ENCODE measurements at regions not wholly inside any gene's neighbourhood (a gene's known extent, or its start where the extent isn't known, plus 50 kb on each side); places are given as distances from the start of the nearest gene placed in this dataset.

DNA sequence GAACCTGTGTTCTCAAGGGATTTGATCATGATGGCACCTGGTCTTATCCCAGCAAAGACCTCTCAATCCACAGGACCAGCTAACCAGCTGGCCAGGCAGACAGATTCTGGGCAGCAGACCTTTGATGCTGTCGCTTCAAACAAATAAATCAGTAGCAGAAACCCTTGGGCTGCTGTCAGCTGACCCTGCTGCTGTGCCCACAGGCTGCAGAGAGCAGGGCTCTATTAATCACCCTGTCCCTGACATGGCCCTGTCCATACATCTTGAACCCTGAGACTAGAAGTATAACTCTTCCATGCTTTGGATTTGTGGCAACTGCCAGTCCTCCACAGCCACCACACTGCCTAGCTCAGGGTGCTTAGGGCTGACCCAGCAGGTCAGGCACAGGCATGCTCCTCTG lies 244.1 kb upstream of the PODXL start:
- POLR2A ChIA-PET: no interaction called here
- no peaks in the 10 kb centered on the region for H3K9me1 ChIP-seq (ENCODE audit: control insufficient read depth, insufficient read depth, low read length)
- no peak overlapping the region for H3K4me3 ChIP-seq
- 0% methylated on average over 1 of the region's 1 CpG for WGBS (ENCODE audit: insufficient coverage, low coverage, missing lambda C conversion rate)
- ATAC-seq: no peak
- no TSS peak for BruUV-seq (replicated peaks)
- in situ Hi-C loops (cut with MboI) (no loop called here), intact Hi-C loops (cut with micrococcal nuclease) (no loop called here)
- H3K9ac ChIP-seq (ENCODE audit: insufficient read depth in 1 of 2, low read depth in 2 of 2, low read length in 2 of 2): no peak overlapping the region
- no peak overlapping the region for H2AFZ ChIP-seq (ENCODE audit: low read depth, low read length)
- no peaks in the 10 kb centered on the region for H3K9me3 ChIP-seq (replicated peaks; ENCODE audit: control insufficient read depth, insufficient read depth, low read depth, low read length)
- TF ChIP-seq BCL6 (CRISPR knock-in tag; IDR thresholded peaks at IDR 0.05): no peak
- TF ChIP-seq, protein P1, sequence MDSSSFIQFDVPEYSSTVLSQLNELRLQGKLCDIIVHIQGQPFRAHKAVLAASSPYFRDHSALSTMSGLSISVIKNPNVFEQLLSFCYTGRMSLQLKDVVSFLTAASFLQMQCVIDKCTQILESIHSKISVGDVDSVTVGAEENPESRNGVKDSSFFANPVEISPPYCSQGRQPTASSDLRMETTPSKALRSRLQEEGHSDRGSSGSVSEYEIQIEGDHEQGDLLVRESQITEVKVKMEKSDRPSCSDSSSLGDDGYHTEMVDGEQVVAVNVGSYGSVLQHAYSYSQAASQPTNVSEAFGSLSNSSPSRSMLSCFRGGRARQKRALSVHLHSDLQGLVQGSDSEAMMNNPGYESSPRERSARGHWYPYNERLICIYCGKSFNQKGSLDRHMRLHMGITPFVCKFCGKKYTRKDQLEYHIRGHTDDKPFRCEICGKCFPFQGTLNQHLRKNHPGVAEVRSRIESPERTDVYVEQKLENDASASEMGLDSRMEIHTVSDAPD (CRISPR knock-in tag; IDR thresholded peaks at IDR 0.05): no peak
- TF ChIP-seq ZBTB8A (IDR thresholded peaks at IDR 0.05; ENCODE audit: partially characterized antibody): no peak
- no peak for TF ChIP-seq ESRRB (CRISPR knock-in tag; IDR thresholded peaks at IDR 0.05; ENCODE audit: borderline replicate concordance)
- no peak for DNase-seq (ENCODE audit: extremely low read depth in 1 of 4, low spot score in 3 of 4)
- H3K4me1 ChIP-seq (replicated peaks in 1 of 2; ENCODE audit: control insufficient read depth in 2 of 2, insufficient read depth in 2 of 2, low read length in 2 of 2): no peaks in the 10 kb centered on the region
- no peak overlapping the region for H3K27ac ChIP-seq (ENCODE audit: extremely low read depth, low read depth, low read length)
- no peaks in the 10 kb centered on the region for H3K36me3 ChIP-seq (ENCODE audit: control insufficient read depth, insufficient read depth, low read length)
- peaks cover 0 to 14% of the 10 kb centered on the region in 2 experiments; a peak in 2 of 5 replicates for H3K27me3 ChIP-seq (ENCODE audit: control insufficient read depth in 2 of 2, insufficient read depth in 2 of 2, low read length in 2 of 2)
- no peaks in the 10 kb centered on the region for H4K20me1 ChIP-seq (replicated peaks; ENCODE audit: control insufficient read depth, insufficient read depth, low read length)
- CTCF ChIA-PET (ENCODE audit: low intra/inter-chr PET ratio): no interaction called here
- no peak for FAIRE-seq
- H3K4me2 ChIP-seq (ENCODE audit: insufficient read depth, low read length): no peak overlapping the region
- no peaks in the 10 kb centered on the region for H3K79me2 ChIP-seq (ENCODE audit: control insufficient read depth, insufficient read depth, low read length)

DNA sequence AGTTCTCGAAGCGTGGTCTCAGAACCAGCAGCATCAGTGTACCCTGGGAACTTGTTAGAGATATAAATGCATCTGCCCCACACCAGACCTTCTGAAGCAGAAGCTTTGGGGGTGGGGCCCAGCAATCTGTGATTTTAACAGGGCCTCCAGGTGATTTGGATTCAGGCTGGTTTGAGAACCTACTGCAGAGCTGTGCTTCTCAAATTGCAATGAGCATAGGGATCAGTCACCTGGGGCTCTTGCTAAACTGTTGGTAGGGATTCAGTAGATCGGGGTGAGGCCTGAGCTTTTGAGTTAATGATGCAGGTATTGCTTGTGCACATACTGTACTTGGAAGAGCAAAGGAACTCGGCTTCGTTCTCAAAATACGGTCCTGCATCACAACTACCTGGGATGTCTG lies 243.6 kb upstream of the PODXL start:
- ATAC-seq: no peak
- Histone ChIP-seq H3K27ac (ENCODE audit: extremely low read depth, low read depth, low read length) (no peak overlapping the region), H3K4me1 (replicated peaks in 1 of 2; ENCODE audit: control insufficient read depth in 2 of 2, insufficient read depth in 2 of 2, low read length in 2 of 2) (no peaks in the 10 kb centered on the region), H3K9me3 (replicated peaks; ENCODE audit: control insufficient read depth, insufficient read depth, low read depth, low read length) (no peaks in the 10 kb centered on the region), H3K9me1 (ENCODE audit: control insufficient read depth, insufficient read depth, low read length) (no peaks in the 10 kb centered on the region), H3K9ac (ENCODE audit: insufficient read depth in 1 of 2, low read depth in 2 of 2, low read length in 2 of 2) (no peak overlapping the region), H4K20me1 (replicated peaks; ENCODE audit: control insufficient read depth, insufficient read depth, low read length) (no peaks in the 10 kb centered on the region), H3K4me2 (ENCODE audit: insufficient read depth, low read length) (no peak overlapping the region), H3K27me3 (ENCODE audit: control insufficient read depth in 2 of 2, insufficient read depth in 2 of 2, low read length in 2 of 2) (peaks cover 0 to 18% of the 10 kb centered on the region in 2 experiments; a peak in 2 of 5 replicates), H3K36me3 (ENCODE audit: control insufficient read depth, insufficient read depth, low read length) (no peaks in the 10 kb centered on the region), H2AFZ (ENCODE audit: low read depth, low read length) (no peak overlapping the region), H3K4me3 (no peak overlapping the region), H3K79me2 (ENCODE audit: control insufficient read depth, insufficient read depth, low read length) (no peaks in the 10 kb centered on the region)
- DNase-seq (ENCODE audit: extremely low read depth in 1 of 4, low spot score in 3 of 4): no peak
- no peak for FAIRE-seq
- BruUV-seq (replicated peaks): no TSS peak
- WGBS (ENCODE audit: insufficient coverage, low coverage, missing lambda C conversion rate): under 1% methylated on average over 6 of the region's 6 CpGs
- POLR2A ChIA-PET: interaction anchor here (0.6 kb wide), 1 partner anchor 13 kb away, joined by 3 read pairs; no protein-coding TSS in a partner anchor
- CTCF ChIA-PET (ENCODE audit: low intra/inter-chr PET ratio): no interaction called here
- in situ Hi-C loops (cut with MboI) (no loop called here), intact Hi-C loops (cut with micrococcal nuclease) (no loop called here)
- TF ChIP-seq ZNF77 (CRISPR knock-in tag; IDR thresholded peaks at IDR 0.05): no peak
- TF ChIP-seq KLF16 (IDR thresholded peaks at IDR 0.05): no peak
- TF ChIP-seq POLR2AphosphoS5 (IDR thresholded peaks at IDR 0.05; ENCODE audit: control insufficient read depth, insufficient read depth, low read depth, low read length): no peak
- TF ChIP-seq ZNF134 (CRISPR knock-in tag; conservative IDR thresholded peaks at IDR 0.05): no peak
- TF ChIP-seq, protein P2, sequence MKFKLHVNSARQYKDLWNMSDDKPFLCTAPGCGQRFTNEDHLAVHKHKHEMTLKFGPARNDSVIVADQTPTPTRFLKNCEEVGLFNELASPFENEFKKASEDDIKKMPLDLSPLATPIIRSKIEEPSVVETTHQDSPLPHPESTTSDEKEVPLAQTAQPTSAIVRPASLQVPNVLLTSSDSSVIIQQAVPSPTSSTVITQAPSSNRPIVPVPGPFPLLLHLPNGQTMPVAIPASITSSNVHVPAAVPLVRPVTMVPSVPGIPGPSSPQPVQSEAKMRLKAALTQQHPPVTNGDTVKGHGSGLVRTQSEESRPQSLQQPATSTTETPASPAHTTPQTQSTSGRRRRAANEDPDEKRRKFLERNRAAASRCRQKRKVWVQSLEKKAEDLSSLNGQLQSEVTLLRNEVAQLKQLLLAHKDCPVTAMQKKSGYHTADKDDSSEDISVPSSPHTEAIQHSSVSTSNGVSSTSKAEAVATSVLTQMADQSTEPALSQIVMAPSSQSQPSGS (CRISPR knock-in tag; IDR thresholded peaks at IDR 0.05): no peak
- TF ChIP-seq, protein P3, sequence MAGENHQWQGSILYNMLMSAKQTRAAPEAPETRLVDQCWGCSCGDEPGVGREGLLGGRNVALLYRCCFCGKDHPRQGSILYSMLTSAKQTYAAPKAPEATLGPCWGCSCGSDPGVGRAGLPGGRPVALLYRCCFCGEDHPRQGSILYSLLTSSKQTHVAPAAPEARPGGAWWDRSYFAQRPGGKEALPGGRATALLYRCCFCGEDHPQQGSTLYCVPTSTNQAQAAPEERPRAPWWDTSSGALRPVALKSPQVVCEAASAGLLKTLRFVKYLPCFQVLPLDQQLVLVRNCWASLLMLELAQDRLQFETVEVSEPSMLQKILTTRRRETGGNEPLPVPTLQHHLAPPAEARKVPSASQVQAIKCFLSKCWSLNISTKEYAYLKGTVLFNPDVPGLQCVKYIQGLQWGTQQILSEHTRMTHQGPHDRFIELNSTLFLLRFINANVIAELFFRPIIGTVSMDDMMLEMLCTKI (IDR thresholded peaks at IDR 0.05; ENCODE audit: partially characterized antibody): no peak
- TF ChIP-seq LEF1 (IDR thresholded peaks at IDR 0.05): no peak
- TF ChIP-seq, protein P4, sequence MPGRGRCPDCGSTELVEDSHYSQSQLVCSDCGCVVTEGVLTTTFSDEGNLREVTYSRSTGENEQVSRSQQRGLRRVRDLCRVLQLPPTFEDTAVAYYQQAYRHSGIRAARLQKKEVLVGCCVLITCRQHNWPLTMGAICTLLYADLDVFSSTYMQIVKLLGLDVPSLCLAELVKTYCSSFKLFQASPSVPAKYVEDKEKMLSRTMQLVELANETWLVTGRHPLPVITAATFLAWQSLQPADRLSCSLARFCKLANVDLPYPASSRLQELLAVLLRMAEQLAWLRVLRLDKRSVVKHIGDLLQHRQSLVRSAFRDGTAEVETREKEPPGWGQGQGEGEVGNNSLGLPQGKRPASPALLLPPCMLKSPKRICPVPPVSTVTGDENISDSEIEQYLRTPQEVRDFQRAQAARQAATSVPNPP (IDR thresholded peaks at IDR 0.05; ENCODE audit: borderline replicate concordance, insufficient read depth, insufficient read length): no peak
- TF ChIP-seq FUS (optimal IDR thresholded peaks at IDR 0.05; ENCODE audit: low read depth, low read length): no peak
